GM19438 (cell line): ENCODE measurements at regions not wholly inside any gene's neighbourhood (a gene's known extent, or its start where the extent isn't known, plus 50 kb on each side); places are given as distances from the start of the nearest gene placed in this dataset.

Source experiments
- ATAC-seq: cut with Tn5 transposase; IDR thresholded peaks from one replicate; pipeline ENCODE4 v1.9.1; 2021; ENCODE audit warnings: low read depth; ENCODE audit not compliant: unreplicated experiment

DNA sequence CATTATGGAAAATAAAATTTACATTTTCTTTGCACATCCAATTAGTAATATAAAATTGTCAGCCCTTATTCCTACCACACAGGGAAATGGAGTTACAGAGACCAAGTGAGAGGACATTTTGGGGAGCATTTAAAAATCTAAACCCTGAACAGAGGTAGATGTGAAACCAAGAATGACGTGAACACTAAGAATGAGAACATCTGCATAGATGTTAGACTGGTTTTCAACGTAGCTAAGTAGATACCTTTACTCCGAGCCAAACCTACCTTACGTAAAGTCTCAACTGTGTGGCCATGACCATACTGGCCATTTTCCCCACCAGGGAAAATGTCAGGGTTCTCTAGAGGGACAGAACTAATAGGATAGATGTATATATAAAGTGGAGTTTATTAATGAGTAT, 51.4 kb upstream of the THBS1 start:
- no peak for ATAC-seq

GRCh38 chr15:39530480-39531342, 50.2 kb upstream of the THBS1 start:
- no peak for ATAC-seq
